GM12878 (cell line): ENCODE measurements at regions not wholly inside any gene's neighbourhood (a gene's known extent, or its start where the extent isn't known, plus 50 kb on each side); places are given as distances from the start of the nearest gene placed in this dataset.

Source experiments
- ATAC-seq: fragments of 200-7000 bp; cut with Tn5 transposase; 3 replicates; pipeline ENCODE4 v1.9.1; 2020; ENCODE audit warnings: mild to moderate bottlenecking, moderate library complexity
- BruUV-seq: library from RNA; stranded (reverse); fragments of 400-500 nt; replicated peaks from 2 replicates; lab custom pipeline; 2021; lab: Mats Ljungman, UMichigan
- CTCF ChIA-PET: fragments of 300-600 bp; sonication (Branson Sonifier 250); formaldehyde crosslinking; extraction: SDS; loops from one replicate; lab custom pipeline; 2021; ENCODE audit warnings: inconsistent platforms; lab: Yijun Ruan, JAX
- POLR2A ChIA-PET: fragments of 350-600 bp; formaldehyde crosslinking; extraction: SDS; loops from one replicate; lab custom pipeline; 2021; ENCODE audit warnings: inconsistent platforms; lab: Charles Lee
- RAD21 ChIA-PET: fragments of 300-600 bp; sonication (Branson Sonifier 250); formaldehyde crosslinking; loops from one replicate; lab custom pipeline; 2023; ENCODE audit warnings: antibody characterized with exemption; ENCODE audit not compliant: unreplicated experiment; lab: Charles Lee
- SMC1A ChIA-PET: fragments of 300-600 bp; sonication (Branson Sonifier 250); formaldehyde crosslinking; loops from one replicate; lab custom pipeline; 2023; ENCODE audit not compliant: unreplicated experiment, uncharacterized antibody; lab: Charles Lee
- DNase-seq: peaks from one replicate; pipeline ENCODE4 v3.0.0-alpha.2; 2011; ENCODE audit warnings: low read depth, low spot score
- FAIRE-seq: peaks from 3 replicates; lab custom pipeline; 2011; peaks lifted over from hg19 to GRCh38; lab: Jason Lieb, UNC
- H2AFZ ChIP-seq: 2 replicates; pipeline ENCODE4 v1.6.0; 2011; ENCODE audit warnings: low read depth, low read length, control low read depth; ENCODE audit not compliant: control insufficient read depth
- H3K27ac ChIP-seq: 2 replicates; pipeline ENCODE4 v1.5.1; 2011; ENCODE audit warnings: control low read depth; ENCODE audit not compliant: control insufficient read depth, insufficient read depth
- H3K27me3 ChIP-seq, 2 experiments: replicated peaks in 1 of 2; 2 replicates each; pipeline versions ENCODE4 v1.6.0 to v1.6.1; 2011; ENCODE audit warnings: low read length in 1 of 2; ENCODE audit not compliant: control insufficient read depth in 2 of 2, insufficient read depth in 2 of 2
- H3K36me3 ChIP-seq, 2 experiments: 2 replicates each; pipeline ENCODE4 v1.5.1; 2011; ENCODE audit warnings: low read length in 1 of 2; ENCODE audit not compliant: control insufficient read depth in 2 of 2, insufficient read depth in 2 of 2
- H3K4me1 ChIP-seq: 2 replicates; pipeline ENCODE4 v1.6.1; 2011; ENCODE audit warnings: mild to moderate bottlenecking, low read length, moderate library complexity, mixed read lengths; ENCODE audit not compliant: control insufficient read depth, insufficient read depth
- H3K4me2 ChIP-seq: 2 replicates; pipeline ENCODE4 v1.6.0; 2011; ENCODE audit warnings: control low read depth; ENCODE audit not compliant: control insufficient read depth, insufficient read depth
- H3K4me3 ChIP-seq: fragments of 200-600 bp; sonication (generic); 2 replicates; pipeline ENCODE4 v1.5.1; 2016
- H3K79me2 ChIP-seq: 2 replicates; pipeline ENCODE4 v1.6.0; 2011; ENCODE audit warnings: low read length; ENCODE audit not compliant: control insufficient read depth, insufficient read depth
- H3K9ac ChIP-seq: 2 replicates; pipeline ENCODE4 v1.8.0; 2011; ENCODE audit warnings: low read length, control low read depth, mixed read lengths; ENCODE audit not compliant: control insufficient read depth, insufficient read depth
- H3K9me3 ChIP-seq: replicated peaks from 3 replicates; pipeline ENCODE4 v1.5.1; 2011; ENCODE audit warnings: mild to moderate bottlenecking, low read length; ENCODE audit not compliant: control insufficient read depth, insufficient read depth
- H4K20me1 ChIP-seq: 2 replicates; pipeline ENCODE4 v1.6.0; 2011; ENCODE audit not compliant: control insufficient read depth, insufficient read depth
- ASH2L ChIP-seq: fragments of 300-600, 200-600 bp; sonication (generic); IDR thresholded peaks from 2 replicates; pipeline ENCODE4 v1.6.1; 2017; ENCODE audit warnings: low read depth, mild to moderate bottlenecking, borderline replicate concordance
- HCFC1 ChIP-seq: fragments of 150-350 bp; IDR thresholded peaks from 2 replicates; pipeline ENCODE4 v1.6.1; 2014; ENCODE audit warnings: low read length
- IRF4 ChIP-seq: IDR thresholded peaks from 2 replicates; pipeline ENCODE4 v1.6.1; 2011; ENCODE audit warnings: low read depth, low read length
- MEF2A ChIP-seq: IDR thresholded peaks from 2 replicates; pipeline ENCODE4 v1.6.1; 2011; ENCODE audit warnings: low read depth, mild to moderate bottlenecking, low read length, moderate library complexity; ENCODE audit not compliant: insufficient read depth
- MTA2 ChIP-seq: fragments of 450-650 bp; IDR thresholded peaks from 2 replicates; pipeline ENCODE4 v1.6.1; 2016; ENCODE audit warnings: low read depth, mild to moderate bottlenecking, moderate library complexity
- NR2C2 ChIP-seq: IDR thresholded peaks from 2 replicates; pipeline ENCODE4 v1.6.1; 2011; ENCODE audit warnings: borderline replicate concordance, low read depth; ENCODE audit not compliant: control insufficient read depth, insufficient read length
- PAX8 ChIP-seq: fragments of 450-650 bp; IDR thresholded peaks from 2 replicates; pipeline ENCODE4 v1.6.1; 2017; ENCODE audit warnings: mild to moderate bottlenecking, moderate library complexity
- RCOR1 ChIP-seq: conservative IDR thresholded peaks from 2 replicates; pipeline ENCODE4 v1.6.1; 2012; ENCODE audit warnings: low read depth, low read length, improper control_type of control experiment
- YY1 ChIP-seq: IDR thresholded peaks from 2 replicates; pipeline ENCODE4 v1.6.1; 2011; ENCODE audit warnings: low read depth, mild to moderate bottlenecking, low read length
- ZNF274 ChIP-seq: IDR thresholded peaks from one replicate; pipeline ENCODE4 v1.8.0; 2011; ENCODE audit not compliant: insufficient read length, insufficient read depth
- ZZZ3 ChIP-seq: IDR thresholded peaks from 2 replicates; pipeline ENCODE4 v1.6.1; 2011; ENCODE audit warnings: low read depth; ENCODE audit not compliant: control insufficient read depth, insufficient read length
- WGBS: methylation state at CpG from one replicate; pipeline ENCODE4 v1.1.6; 2016; ENCODE audit warnings: low lambda C conversion rate; ENCODE audit not compliant: insufficient replicate concordance, insufficient coverage; ENCODE audit errors: missing lambda C conversion rate; 5-methylcytosine and 5-hydroxymethylcytosine counted together
- in situ Hi-C: fragments of 300-500 bp; cut with MboI; formaldehyde crosslinking; loops from 9 replicates; pipeline ENCODE4 v1.14.3; 2018; ENCODE audit warnings: mixed read lengths
- intact Hi-C: fragments of 100-400 bp; cut with micrococcal nuclease; formaldehyde crosslinking; loops from one replicate; pipeline ENCODE4 v1.14.2; 2022; ENCODE audit not compliant: unreplicated experiment
- TF ChIP-seq, protein P1 (sequence below): fragments of 450-650 bp; formaldehyde crosslinking; IDR thresholded peaks from 2 replicates; pipeline ENCODE4 v1.5.0; 2022; ENCODE audit warnings: mild to moderate bottlenecking, missing genetic modification characterization
- TF ChIP-seq, protein P2 (sequence below): fragments of 450-650 bp; formaldehyde crosslinking; IDR thresholded peaks from 2 replicates; pipeline ENCODE4 v1.4.0; 2020; ENCODE audit warnings: mild to moderate bottlenecking, moderate library complexity
- TF ChIP-seq, protein P3 (sequence below): IDR thresholded peaks from 2 replicates; pipeline ENCODE4 v1.6.1; 2011; ENCODE audit warnings: low read depth, mild to moderate bottlenecking, low read length, moderate library complexity, borderline replicate concordance; ENCODE audit errors: extremely low read depth

DNA sequence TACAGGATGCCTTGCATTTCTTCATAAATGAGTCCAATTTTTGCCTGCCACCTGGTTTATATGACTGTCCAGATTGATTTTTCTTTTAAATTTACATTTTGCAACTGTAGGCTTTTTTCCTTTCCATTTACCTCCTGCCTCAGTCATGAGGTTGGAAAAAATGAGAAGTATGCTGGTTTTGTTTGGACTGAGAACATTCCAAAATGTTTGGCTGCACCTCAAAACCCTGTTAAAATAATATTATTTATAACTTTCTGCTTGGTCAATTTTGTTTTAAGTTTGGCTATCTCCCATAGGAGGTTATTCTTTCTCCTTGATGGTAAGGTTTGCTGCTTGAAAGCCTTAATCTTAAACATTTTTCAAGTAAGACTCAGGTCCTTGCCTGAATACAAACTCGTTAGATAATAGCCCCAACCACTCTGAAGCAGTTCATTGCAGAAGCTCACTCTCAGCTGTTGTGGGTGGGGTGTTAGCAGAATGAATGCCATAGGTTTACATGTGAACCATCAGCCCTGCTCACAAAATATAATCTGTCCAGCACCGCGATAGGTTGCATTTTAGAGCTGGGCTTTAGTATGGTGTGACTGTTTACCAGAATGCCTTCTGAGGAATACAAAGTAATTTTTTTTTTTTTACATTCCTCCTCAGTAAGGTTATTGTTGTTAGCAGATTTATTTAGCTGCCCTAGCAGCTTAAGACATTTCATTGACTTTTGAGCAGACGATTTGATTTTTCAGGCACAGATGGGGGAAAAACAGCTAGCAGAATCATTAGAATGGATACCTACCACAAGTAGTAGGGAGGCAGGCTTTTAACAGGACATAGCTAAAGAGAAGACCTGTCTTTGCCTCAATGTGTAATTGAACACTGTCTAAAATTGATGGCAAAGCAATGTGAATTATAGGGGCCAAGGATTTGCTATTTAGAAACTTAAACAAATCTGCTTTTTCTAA, 630.8 kb upstream of the KCNMB2 start:
- no peaks in the 10 kb centered on the region for H3K79me2 ChIP-seq
- 51% methylated on average over 4 of the region's 4 CpGs for WGBS
- DNase-seq (no peak), FAIRE-seq (no peak), ATAC-seq (no peak)
- BruUV-seq, result no TSS peak
- ChIA-PET SMC1A (no interaction called here), CTCF (no interaction called here), RAD21 (no interaction called here), POLR2A (no interaction called here)
- no peaks in the 10 kb centered on the region for H3K9me3 ChIP-seq
- no peaks in the 10 kb centered on the region for H3K27me3 ChIP-seq
- no peak overlapping the region for H3K9ac ChIP-seq
- H3K4me1 ChIP-seq, result no peaks in the 10 kb centered on the region
- no peak overlapping the region for H2AFZ ChIP-seq
- no peaks in the 10 kb centered on the region for H4K20me1 ChIP-seq
- H3K4me3 ChIP-seq, result no peak overlapping the region
- intact Hi-C loops (no loop called here), in situ Hi-C loops (no loop called here)
- no peak for TF ChIP-seq NR2C2
- no peak for TF ChIP-seq ASH2L
- TF ChIP-seq ZNF274, result no peak
- TF ChIP-seq, protein P1, sequence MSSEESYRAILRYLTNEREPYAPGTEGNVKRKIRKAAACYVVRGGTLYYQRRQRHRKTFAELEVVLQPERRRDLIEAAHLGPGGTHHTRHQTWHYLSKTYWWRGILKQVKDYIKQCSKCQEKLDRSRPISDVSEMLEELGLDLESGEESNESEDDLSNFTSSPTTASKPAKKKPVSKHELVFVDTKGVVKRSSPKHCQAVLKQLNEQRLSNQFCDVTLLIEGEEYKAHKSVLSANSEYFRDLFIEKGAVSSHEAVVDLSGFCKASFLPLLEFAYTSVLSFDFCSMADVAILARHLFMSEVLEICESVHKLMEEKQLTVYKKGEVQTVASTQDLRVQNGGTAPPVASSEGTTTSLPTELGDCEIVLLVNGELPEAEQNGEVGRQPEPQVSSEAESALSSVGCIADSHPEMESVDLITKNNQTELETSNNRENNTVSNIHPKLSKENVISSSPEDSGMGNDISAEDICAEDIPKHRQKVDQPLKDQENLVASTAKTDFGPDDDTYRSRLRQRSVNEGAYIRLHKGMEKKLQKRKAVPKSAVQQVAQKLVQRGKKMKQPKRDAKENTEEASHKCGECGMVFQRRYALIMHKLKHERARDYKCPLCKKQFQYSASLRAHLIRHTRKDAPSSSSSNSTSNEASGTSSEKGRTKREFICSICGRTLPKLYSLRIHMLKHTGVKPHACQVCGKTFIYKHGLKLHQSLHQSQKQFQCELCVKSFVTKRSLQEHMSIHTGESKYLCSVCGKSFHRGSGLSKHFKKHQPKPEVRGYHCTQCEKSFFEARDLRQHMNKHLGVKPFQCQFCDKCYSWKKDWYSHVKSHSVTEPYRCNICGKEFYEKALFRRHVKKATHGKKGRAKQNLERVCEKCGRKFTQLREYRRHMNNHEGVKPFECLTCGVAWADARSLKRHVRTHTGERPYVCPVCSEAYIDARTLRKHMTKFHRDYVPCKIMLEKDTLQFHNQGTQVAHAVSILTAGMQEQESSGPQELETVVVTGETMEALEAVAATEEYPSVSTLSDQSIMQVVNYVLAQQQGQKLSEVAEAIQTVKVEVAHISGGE (CRISPR knock-in tag), result no peak
- no peak for TF ChIP-seq PAX8
- TF ChIP-seq, protein P2, sequence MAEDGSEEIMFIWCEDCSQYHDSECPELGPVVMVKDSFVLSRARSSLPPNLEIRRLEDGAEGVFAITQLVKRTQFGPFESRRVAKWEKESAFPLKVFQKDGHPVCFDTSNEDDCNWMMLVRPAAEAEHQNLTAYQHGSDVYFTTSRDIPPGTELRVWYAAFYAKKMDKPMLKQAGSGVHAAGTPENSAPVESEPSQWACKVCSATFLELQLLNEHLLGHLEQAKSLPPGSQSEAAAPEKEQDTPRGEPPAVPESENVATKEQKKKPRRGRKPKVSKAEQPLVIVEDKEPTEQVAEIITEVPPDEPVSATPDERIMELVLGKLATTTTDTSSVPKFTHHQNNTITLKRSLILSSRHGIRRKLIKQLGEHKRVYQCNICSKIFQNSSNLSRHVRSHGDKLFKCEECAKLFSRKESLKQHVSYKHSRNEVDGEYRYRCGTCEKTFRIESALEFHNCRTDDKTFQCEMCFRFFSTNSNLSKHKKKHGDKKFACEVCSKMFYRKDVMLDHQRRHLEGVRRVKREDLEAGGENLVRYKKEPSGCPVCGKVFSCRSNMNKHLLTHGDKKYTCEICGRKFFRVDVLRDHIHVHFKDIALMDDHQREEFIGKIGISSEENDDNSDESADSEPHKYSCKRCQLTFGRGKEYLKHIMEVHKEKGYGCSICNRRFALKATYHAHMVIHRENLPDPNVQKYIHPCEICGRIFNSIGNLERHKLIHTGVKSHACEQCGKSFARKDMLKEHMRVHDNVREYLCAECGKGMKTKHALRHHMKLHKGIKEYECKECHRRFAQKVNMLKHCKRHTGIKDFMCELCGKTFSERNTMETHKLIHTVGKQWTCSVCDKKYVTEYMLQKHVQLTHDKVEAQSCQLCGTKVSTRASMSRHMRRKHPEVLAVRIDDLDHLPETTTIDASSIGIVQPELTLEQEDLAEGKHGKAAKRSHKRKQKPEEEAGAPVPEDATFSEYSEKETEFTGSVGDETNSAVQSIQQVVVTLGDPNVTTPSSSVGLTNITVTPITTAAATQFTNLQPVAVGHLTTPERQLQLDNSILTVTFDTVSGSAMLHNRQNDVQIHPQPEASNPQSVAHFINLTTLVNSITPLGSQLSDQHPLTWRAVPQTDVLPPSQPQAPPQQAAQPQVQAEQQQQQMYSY (CRISPR knock-in tag), result no peak
- no peak for TF ChIP-seq YY1
- no peak for TF ChIP-seq ZZZ3
- TF ChIP-seq MTA2, result no peak
- no peak for TF ChIP-seq IRF4
- TF ChIP-seq RCOR1, result no peak
- TF ChIP-seq MEF2A, result no peak
- TF ChIP-seq, protein P3, sequence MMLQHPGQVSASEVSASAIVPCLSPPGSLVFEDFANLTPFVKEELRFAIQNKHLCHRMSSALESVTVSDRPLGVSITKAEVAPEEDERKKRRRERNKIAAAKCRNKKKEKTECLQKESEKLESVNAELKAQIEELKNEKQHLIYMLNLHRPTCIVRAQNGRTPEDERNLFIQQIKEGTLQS, result no peak
- no peak for TF ChIP-seq HCFC1
- no peak overlapping the region for H3K27ac ChIP-seq
- H3K4me2 ChIP-seq, result no peak overlapping the region
- no peaks in the 10 kb centered on the region for H3K36me3 ChIP-seq
